ENCODE measurements at regions not wholly inside any gene's neighbourhood (a gene's known extent, or its start where the extent isn't known, plus 50 kb on each side); places are given as distances from the start of the nearest gene placed in this dataset.
"Not testable (repeated sequence)": the region's sequence is repeated elsewhere in the genome, so short reads cannot be mapped to it uniquely, and the experiment has no call there.

- TF ChIP-seq CTCF (IDR thresholded peaks at IDR 0.05) = no peak
- FAIRE-seq = no peak
- intact Hi-C loops (cut with DNase I) = no loop called here
- no peak for ATAC-seq
- H3K9me3 ChIP-seq = no peaks in the 10 kb centered on the region
- H3K36me3 ChIP-seq = no peaks in the 10 kb centered on the region
- 70 to 79% methylated on average over 3 of the region's 3 CpGs for WGBS, 2 donors
- H3K27me3 ChIP-seq = no peaks in the 10 kb centered on the region
- H3K4me3 ChIP-seq = no peak overlapping the region
- DNase-seq = no peak
- no peak overlapping the region for H3K27ac ChIP-seq
- no peaks in the 10 kb centered on the region for H3K4me1 ChIP-seq
Observed at GRCh38 chr10:52500476-52500875, 186.4 kb downstream of the DKK1 start.

- H3K27me3 ChIP-seq = no peaks in the 10 kb centered on the region
- DNase-seq (no peak), ATAC-seq (no peak), FAIRE-seq (no peak)
- TF ChIP-seq CTCF (IDR thresholded peaks at IDR 0.05) = no peak
- intact Hi-C loops (cut with DNase I) = no loop called here
- no peaks in the 10 kb centered on the region for H3K9me3 ChIP-seq
- no peaks in the 10 kb centered on the region for H3K4me1 ChIP-seq
- H3K27ac ChIP-seq = no peak overlapping the region
- 46 to 58% methylated on average over 2 of the region's 2 CpGs for WGBS, 2 donors
- no peaks in the 10 kb centered on the region for H3K36me3 ChIP-seq
- no peak overlapping the region for H3K4me3 ChIP-seq
Observed at GRCh38 chr10:52502237-52502636, 188.2 kb downstream of the DKK1 start.

- H3K4me3 ChIP-seq; H3K4me1 ChIP-seq; H3K36me3 ChIP-seq; FAIRE-seq; H3K27me3 ChIP-seq; H3K9me3 ChIP-seq; ATAC-seq; H3K27ac ChIP-seq; DNase-seq; intact Hi-C loops (cut with DNase I): not testable (repeated sequence)
- 77 to 84% methylated on average over 7 of the region's 7 CpGs for WGBS, 2 donors
Observed at GRCh38 chr10:52505341-52505740, 191.3 kb downstream of the DKK1 start.

- no peaks in the 10 kb centered on the region for H3K36me3 ChIP-seq
- no peaks in the 10 kb centered on the region for H3K9me3 ChIP-seq
- H3K27ac ChIP-seq = no peak overlapping the region
- H3K27me3 ChIP-seq = no peaks in the 10 kb centered on the region
- no peak for DNase-seq
- no peak for TF ChIP-seq CTCF (IDR thresholded peaks at IDR 0.05)
- ATAC-seq = no peak
- no peak overlapping the region for H3K4me3 ChIP-seq
- no peak for FAIRE-seq
- no peaks in the 10 kb centered on the region for H3K4me1 ChIP-seq
- intact Hi-C loops (cut with DNase I) = no loop called here
- WGBS, 2 donors = 57 to 67% methylated on average over 1 of the region's 1 CpG
Observed at GRCh38 chr10:52514481-52514880, 200.4 kb downstream of the DKK1 start.

- H3K36me3 ChIP-seq = no peaks in the 10 kb centered on the region
- H3K9me3 ChIP-seq = no peaks in the 10 kb centered on the region
- no peak overlapping the region for H3K4me3 ChIP-seq
- FAIRE-seq (no peak), DNase-seq (no peak), ATAC-seq (no peak)
- H3K27ac ChIP-seq = no peak overlapping the region
- TF ChIP-seq CTCF (IDR thresholded peaks at IDR 0.05) = no peak
- 10 to 21% methylated on average over 2 of the region's 2 CpGs for WGBS, 2 donors
- no peaks in the 10 kb centered on the region for H3K4me1 ChIP-seq
- H3K27me3 ChIP-seq = no peaks in the 10 kb centered on the region
- intact Hi-C loops (cut with DNase I) = no loop called here
Observed at GRCh38 chr10:52517012-52517411, 202.9 kb downstream of the DKK1 start.

- ATAC-seq = no peak
- Histone ChIP-seq H3K27me3 (no peaks in the 10 kb centered on the region), H3K27ac (no peak overlapping the region), H3K4me1 (no peaks in the 10 kb centered on the region), H3K4me3 (no peak overlapping the region), H3K36me3 (no peaks in the 10 kb centered on the region), H3K9me3 (no peaks in the 10 kb centered on the region)
- no peak for DNase-seq
- intact Hi-C loops (cut with DNase I) = no loop called here
- TF ChIP-seq CTCF (IDR thresholded peaks at IDR 0.05) = no peak
- no peak for FAIRE-seq
Observed at GRCh38 chr10:52523696-52524095, 209.6 kb downstream of the DKK1 start.

Data from pancreas (tissue), 10 donors.